ENCODE measurements at regions not wholly inside any gene's neighbourhood (a gene's known extent, or its start where the extent isn't known, plus 50 kb on each side); places are given as distances from the start of the nearest gene placed in this dataset.

DNA sequence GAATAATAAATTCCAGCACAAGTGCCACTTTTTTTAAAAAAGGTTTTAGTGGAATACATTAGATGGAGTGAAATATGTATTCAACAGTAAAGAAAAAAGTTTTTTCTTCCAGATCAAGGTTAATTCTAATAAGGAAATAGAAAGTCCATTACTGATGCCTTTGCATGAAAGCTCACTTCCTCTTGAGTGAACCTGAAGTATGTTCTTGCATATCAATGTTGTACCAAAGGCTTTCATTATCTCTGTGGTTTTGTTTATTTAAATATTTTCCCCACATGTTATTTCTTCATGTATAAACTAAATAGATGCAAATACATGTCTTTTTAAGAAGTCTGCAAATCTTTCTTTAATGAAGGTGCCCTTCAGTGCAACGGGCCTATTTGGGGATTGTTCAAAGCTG, 307.9 kb downstream of the C4orf33 start:
- TF ChIP-seq POLR2AphosphoS5 (IDR thresholded peaks at IDR 0.05; ENCODE audit: insufficient read depth in 1 of 2, low read depth in 1 of 2), result no peak
- TF ChIP-seq, protein P1, sequence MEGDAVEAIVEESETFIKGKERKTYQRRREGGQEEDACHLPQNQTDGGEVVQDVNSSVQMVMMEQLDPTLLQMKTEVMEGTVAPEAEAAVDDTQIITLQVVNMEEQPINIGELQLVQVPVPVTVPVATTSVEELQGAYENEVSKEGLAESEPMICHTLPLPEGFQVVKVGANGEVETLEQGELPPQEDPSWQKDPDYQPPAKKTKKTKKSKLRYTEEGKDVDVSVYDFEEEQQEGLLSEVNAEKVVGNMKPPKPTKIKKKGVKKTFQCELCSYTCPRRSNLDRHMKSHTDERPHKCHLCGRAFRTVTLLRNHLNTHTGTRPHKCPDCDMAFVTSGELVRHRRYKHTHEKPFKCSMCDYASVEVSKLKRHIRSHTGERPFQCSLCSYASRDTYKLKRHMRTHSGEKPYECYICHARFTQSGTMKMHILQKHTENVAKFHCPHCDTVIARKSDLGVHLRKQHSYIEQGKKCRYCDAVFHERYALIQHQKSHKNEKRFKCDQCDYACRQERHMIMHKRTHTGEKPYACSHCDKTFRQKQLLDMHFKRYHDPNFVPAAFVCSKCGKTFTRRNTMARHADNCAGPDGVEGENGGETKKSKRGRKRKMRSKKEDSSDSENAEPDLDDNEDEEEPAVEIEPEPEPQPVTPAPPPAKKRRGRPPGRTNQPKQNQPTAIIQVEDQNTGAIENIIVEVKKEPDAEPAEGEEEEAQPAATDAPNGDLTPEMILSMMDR (IDR thresholded peaks at IDR 0.05), result no peak
- TF ChIP-seq POLR2A (IDR thresholded peaks at IDR 0.05), result no peak

Data from vagina (tissue), 2 donors.